NCI-H2227 (cell line): ENCODE measurements at regions not wholly inside any gene's neighbourhood (a gene's known extent, or its start where the extent isn't known, plus 50 kb on each side); places are given as distances from the start of the nearest gene placed in this dataset.
A peak's percentile ranks its signal among the peaks of the same experiment; 100 is the strongest.

ENCODE experiments used
- DNase-seq: peaks from one replicate; lab custom pipeline; 2025; ENCODE audit not compliant: unreplicated experiment; lab: John Stamatoyannopoulos, UW

DNA sequence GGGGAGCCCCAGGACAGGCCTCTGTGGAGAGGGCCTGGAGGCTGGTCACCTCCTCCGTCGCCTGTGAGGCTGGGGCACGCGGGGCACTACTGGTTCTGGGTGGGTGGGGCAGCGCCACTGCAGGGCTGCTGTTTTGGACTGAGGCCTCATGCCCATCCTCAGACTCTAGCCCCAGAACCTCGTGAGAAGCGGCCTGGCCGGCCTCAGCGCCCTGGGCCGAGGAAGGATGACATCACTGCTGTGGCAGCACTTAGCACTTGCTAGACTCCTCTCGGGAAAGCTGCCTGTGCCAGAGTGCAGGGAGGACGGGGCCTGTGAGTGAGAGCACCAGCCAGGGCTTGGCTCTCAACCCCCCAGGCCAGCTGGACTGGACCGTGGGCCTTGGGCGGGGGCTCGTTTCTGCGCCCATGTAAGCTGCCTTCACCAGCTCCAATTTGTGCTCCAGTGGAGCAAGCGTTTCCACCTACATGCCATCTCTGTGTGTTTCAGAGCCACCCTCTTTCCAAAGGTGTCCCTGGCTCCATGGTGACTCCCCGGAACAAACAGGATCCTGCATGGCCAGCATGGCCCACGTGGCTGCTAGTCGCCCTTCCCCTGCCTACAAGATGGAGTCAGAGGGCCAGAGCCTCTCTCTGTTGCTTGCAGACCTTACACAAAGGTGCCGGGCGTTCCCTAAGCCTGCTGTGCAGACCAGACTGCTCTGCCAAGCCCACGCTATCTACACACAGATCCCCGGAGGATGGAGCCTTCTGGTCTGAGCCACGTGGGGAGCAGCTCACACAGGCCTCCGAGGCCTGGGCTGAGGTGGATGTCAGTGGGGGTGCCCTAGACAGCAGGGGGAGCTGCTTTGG, 102.9 kb downstream of the CTTN start:
- DNase-seq = no peak

DNA sequence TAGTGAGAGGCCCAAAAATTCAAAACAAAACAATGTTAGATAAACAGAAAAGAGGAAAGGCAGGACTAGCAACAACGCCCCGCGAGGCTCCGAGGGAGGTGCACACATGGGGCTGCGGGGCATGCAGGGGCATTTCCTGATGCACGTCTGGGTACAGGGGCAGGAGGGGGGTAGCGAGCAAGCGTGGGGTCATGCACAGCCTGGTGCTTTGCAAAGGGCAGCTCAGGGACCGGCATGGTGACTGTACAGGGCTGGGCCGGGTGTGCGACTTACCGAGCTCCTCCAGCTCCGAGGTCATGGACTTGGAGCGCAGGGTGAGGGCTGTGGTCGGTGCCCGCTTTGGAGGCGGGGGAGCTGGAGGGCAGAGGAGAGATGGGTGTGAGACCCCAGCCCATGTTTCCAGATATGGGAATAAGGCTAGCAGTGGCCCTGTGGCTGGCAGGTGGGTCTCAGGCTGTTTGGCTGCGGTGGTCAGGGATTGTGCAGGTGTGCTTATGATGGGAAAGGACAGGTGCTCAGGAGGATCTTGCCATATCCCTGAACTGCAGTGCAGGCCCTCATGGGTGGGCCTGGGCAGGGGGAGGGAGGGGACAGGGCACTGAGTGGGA, 103.7 kb downstream of the CTTN start:
- no peak for DNase-seq

DNA sequence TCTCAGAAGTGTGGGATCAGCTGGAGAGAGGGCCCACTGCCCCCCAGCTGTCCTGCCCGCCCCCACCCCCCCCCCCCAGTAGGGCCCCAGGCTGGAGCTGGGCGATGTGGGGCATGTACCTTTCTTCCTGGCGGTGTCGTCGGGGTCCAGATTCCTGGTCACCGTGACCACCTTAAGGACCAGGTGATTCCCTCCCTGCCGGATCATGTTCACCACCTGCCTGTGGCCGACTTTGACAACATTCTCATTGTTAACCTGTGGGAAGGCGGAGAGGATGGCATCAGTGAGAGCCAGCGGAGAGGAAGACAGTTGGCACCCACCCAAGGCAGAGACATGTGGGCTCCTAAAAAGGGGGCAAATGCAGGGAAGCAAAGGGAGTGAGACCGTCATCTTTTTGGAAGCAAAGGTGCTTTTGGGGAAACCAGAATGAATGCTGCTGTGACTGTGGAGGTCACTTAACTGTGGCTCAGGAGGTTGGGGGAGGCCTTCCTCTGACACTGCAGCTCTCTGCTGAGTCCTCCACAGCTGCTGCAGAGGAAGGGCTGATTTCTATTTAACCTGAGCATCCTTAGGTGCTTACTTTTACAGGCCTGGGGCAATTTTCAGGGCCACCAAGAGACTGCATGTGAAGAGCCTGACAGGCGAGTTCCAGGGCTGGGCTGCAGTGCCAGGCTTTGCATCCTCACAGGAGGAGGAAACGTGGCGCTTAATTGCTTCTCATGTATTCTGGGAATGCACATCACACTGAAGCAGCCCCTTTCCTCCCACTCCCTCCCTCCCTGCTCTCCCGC, 104.5 kb downstream of the CTTN start:
- peak; percentile 77 for DNase-seq

DNA sequence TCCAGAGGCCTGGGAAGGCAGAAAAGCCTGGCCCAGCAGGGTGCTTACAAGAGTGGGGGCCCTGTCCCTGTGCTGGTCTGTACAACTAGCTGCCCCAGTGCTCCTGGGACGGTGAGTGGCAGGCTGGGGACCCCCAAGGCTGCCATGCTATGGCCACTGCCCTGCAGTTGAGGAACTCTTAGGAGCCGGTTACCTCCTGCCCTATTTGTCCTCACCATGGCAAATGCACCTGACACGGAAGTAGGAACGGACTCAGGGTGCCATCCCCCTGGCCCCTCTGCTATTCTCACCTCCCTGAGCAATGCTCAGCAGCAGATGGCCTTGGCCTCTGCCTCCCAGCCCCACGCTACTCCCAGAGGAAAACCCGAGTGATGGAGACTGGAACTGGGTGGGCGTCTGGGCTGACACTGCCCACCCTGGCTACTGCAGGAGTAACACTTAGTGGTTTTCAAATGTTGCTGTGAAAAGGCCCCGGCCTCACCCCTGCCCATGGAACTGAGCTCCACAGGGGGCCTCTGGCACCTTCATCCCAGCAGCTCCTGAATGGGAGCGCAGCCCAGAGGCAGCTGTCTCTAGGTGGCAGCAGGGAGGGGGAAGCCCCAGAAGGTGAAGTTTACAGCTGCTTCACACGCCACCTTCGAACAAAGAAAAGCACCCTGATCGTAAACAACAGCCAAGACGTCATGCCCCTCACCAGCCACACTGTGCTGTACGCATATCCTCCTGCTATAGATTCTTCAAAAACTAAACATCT, 105.3 kb downstream of the CTTN start:
- DNase-seq = peak; percentile 48

DNA sequence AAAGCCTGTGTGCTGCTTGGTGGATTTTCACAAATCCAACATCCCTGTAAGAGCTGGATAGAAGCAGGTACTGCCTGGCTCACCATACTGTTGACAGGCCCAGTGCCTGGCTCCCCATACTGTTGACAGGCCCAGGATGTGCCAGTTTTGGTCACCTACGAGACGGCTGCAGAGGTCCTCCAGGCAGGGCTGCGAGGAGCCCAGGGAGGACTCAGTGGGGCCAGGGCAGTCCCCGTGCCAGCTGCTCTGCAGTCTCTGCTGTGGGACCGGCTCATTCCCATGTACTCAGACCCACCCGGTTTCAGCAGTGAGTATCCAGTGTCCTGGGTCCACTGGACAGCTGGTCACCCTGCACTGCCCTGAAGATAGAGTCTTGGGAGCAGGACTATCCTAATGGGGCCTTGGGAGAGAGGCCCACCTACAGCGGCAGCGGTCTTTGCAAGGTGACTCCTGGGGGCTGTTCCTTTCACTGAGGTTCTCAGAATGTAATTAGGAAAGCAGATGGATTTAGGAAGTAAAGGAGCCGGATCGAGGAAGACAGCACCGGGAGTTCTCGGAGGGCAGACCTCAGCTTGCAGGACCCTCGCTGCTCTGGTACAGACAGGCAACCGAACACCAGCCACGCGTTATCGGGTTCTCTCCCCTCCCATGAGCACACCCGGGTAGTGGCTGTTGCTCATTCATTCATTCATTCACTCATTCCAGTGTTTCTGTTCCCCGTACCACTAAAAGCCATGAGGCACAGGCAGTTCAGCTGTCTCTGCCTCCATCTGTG, 106.1 kb downstream of the CTTN start:
- no peak for DNase-seq

DNA sequence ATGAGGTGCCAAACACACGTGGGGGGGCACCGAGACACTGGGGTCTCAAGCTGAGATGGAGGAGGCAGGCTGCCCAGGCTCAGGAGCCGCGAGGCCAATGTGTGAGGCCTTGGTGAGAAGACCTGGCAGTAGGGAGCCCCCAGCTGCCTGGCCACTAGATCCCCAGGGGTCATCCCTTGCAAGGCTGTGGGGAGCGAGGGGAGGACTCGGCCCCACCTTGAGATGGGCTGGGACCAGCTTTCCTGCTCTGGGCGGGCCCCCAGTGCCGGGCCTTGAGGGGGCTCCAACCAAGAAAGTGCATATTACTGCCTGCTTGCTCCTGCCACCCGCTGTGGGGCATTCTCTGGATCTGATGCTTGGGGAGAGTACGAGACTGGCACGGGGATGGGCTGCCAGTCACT, 107.0 kb downstream of the CTTN start:
- DNase-seq = no peak

DNA sequence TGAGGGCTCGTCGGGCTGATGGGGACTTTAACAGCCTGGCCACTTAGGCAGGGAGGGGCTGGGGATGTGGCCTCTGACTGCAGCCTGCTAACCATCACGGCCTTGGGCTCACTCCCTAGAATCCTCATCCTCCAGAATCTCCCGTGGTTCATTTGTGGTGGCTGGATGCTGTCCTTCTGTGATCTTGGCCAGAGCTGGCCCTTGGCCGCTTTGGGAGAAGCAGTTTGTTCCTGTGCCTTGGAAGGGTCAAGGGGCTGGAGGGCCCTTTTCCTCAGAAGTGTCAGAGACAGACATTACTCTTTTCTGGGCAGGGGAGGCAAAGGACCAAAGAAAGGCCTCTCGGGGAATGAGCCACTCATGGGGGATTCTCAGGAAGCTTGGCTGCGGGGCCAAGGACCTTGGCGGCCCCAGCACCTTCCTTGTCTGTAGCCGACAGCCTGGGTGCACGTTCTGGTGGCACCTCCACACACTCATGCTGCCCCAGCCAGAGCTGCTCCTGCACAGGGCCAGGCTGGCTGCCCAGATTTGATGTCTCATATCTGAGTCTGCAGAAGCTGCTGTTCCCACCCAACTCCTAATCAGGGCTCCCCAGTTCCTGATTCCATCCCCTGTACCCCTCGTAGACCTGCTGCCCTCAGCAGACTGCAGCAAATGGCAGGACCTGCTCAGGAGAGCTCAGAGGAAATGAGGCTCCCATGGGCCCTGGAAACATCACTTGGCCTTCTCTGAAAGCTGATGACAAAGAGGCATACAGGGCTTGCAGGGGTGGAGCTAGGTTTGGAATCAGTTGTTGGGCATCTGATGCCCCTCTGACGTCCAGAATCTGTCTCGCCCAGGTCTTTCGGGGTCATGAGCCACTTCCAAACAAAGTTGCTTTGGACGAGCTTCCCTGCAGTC, 107.7 kb downstream of the CTTN start:
- DNase-seq = no peak

DNA sequence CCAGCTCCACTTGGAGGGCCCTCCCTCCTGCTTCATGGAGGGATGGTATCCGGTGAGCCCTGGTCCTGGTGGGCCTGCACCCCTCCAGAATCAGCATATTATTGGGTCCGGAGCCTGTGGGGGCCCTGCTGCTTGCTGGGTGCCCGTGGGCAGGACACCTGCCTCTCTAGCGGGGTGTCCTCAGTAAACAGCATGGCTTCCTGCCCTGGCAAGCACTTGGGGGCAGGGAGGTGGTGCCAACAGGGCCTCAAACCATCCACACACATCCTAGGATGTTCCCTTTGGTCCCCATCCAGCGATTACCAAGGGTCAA, 108.3 kb downstream of the CTTN start:
- DNase-seq = no peak

DNA sequence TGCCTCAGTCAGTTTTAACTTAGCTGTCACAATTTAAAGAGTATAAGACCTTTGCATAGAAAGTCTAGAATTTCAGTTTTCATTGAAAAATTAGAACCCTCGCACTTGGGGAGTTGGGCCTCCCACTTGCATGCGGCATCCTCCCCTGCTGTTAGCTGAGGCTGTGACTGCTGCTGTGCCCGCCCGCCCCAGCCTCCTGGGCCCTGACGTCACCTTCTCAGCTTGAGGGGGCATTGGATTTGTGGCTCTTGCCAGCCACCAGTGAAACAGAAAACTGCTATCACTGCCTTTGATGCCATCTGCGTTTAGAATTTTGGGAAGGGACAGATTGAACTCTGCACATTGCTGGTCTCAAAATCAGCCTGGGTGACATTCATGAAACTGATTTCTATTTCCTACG, 108.7 kb downstream of the CTTN start:
- no peak for DNase-seq

DNA sequence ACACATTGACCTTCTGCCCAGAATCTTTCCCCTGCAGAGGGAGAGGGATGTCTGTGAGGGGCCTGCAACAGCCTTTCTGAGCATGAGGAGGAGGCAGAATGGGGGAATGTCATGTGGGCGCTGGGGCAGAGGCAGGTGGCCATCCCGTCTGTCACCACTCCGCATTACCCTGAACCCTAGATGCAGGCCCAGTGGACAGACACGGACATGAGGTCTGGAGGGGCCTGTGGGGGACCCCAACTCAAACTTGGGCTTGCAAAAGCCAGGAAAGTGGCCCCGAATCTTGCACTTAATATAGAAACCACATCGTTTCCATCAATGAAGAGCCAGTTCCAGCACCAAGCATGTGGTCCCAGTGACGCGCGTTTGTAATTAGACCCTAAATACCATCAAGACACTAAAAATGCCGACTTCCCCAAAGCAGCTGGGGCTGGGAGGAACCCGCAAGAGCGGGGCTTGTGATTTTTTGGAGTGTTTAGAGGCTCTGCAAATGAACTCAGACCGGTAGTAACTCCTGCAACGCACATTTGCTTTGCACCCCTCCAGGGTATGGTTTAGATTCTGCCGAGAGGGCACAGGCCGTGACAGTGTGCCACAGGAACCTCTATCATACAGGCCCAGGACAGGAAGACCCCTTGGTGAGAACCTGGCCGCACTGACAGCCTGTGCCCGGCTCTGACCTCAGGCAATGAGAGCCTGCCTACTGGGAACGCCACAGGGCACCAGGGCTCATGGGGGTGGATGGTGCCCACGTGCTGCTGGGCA, 109.3 kb downstream of the CTTN start:
- DNase-seq = no peak

DNA sequence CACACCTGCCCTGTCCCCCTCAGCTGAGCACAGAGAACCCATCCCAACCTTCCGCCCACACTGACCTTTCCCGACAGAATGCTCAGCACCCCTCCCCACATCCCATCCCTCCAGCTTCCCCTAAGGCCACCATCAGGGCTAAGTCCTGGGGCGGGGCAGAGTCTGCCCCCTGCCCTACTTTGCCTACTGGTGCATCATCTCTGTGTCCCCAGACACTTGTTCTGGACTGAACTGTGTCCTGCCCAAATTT, 109.8 kb downstream of the CTTN start:
- DNase-seq = no peak

DNA sequence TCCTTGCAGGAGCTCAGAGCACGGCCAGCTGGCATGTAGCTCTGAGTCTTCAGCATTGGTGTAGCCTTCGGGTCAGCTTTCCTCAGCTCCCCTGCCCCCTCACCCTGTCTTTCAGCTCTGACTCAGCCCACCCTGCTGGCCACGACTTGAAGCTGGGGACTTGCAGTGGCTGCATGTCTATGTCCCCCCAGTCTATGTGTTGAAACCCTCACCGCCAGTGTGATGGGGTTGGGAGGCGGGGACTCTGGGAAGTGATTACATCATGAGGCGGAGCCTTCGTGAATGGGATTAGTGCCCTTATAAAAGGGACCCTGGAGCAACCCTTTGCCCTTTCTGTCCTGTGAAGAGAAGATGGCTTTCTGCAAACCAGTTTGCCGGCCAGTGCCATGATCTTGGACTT, 111.1 kb downstream of the CTTN start:
- DNase-seq = peak; percentile 66

DNA sequence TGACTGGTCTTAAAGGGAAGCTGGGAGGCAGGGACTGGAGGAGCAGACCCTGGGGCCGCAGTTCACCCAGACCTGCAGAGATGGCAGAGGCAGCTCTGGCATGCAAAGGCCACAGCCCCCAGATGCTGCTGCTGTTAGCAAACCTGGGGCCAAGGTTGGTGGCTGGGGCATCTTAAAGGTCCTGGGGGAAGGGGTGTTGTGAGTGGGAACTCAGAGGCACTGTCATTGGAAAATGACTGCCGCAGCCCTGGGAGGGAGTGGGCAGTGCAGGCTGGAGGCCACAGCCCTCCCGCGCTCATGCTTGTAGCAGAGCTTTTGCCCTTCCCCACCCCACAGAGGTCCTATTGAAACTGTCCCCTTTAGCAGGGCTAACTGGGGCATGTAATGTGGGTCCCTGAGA, 111.8 kb downstream of the CTTN start:
- no peak for DNase-seq

DNA sequence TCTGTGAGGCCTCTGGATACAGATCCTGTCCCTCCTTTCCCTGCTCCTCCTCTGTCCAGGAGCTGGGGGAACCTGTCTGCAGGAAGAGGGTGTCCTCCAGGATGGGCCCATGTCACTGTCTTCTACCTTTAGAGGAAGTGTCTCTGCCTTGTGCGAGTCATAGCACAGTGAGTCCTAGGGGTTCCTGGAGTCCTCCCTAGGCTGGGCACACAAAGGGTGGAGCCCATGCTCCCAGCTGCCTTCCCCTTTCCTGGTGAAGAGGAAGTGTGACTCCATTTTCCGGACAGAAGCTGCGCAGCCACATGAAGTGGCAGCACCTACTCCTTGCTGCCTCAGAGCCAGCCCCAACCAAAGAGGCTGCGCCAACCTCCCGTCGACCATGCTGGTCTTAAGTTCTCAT, 112.2 kb downstream of the CTTN start:
- DNase-seq = no peak

DNA sequence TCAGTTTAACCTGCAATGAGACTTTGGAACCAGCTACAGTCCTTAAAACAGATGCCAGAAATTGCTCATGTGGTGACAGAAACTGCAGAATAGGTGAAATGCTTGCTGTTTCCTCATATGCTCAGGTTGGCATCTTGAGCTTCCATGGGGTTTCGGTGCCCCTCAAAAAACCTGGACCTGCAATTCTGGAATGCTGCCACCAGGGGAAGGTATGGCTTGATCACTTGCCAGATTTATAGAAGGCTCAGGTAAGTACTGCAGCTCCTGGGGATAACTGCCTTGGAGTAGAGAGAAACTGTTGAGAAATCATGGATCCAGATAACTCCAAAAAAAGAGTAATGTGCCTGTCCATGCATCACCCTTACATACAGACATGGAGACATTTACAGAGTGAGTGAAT, 113.0 kb downstream of the CTTN start:
- no peak for DNase-seq

DNA sequence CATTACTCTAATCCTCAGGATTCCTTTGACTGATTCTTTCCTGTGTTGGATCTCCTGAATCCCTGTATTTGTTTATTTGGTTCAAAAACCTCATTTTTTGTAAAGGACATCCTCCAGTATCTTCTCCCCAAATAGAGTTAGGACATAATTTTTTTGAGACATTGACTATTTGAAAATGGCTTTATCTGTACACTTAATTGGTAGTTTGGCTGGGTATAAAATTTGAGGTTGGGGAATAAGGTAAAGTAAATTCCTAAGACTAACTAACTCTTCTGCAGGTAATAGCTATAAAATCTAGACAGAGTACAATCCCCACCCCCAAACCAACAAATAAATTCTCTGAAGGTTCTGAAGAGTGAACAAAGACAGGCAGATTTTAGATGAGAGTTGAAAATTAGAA, 114.4 kb downstream of the CTTN start:
- DNase-seq = no peak

DNA sequence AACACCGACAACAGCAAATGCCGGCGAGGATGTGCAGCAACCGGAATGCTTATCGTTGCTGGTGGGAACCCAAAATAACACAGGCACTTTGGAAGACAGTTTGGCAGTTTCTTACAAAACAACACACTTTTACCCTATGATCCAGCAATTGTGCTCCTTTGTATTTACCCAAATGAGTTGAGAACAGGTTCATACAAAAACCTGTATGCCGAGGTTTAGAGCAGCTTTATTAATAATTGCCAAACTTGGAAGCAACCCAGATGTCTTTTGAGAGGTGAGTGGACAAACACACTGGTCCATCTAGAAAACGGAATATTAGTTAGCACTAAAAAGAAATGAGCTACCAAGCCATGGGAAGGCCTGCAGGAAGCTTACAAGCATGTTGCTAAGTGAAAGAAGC, 118.9 kb downstream of the CTTN start:
- no peak for DNase-seq

DNA sequence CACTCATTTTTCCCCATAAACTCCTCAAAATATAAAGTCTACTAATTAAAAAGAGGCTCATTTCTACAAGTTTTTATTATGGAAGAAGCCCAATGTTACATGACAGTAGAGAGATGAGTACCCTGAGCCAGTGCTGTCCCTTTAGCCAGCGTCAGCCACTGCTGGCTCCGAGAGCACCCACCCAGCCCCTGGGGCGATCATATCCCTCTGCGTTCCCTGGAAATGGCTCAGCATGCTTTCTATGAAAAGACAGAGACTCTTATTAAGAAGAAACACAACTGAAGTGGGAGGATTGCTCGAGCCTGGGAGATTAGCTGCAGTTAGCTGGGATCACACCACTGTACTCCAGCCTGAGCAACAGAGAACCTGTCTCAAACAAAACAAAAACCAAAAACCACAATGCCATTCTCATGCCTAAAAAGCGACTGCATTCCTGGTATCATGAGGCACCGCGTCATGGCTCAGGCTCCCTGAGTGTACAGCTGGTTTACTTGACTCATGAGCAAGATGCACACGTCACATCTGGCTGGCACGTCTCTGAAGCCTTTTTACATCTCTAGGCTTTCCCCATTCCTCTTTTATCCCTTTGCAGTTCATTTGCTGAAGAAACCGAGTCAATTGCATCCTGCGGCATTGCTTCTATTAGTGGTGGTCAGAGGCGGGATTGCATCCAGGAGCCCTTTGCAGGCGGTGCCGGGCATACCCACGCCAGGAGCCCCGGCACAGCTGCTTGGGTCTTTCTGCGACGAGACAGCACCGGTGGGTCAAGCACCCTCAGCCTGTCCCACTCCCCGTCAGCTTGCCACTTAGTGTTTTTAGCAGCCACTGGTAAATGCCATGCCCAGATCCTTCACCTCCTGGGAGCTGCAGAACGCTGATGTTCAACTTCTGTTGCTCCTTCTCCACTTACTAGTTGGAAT, 119.9 kb downstream of the CTTN start:
- DNase-seq = no peak
